Mesenchymal stem cell (in vitro differentiated cells and primary cell): ENCODE measurements at regions not wholly inside any gene's neighbourhood (a gene's known extent, or its start where the extent isn't known, plus 50 kb on each side); places are given as distances from the start of the nearest gene placed in this dataset.
A peak's percentile ranks its signal among the peaks of the same experiment; 100 is the strongest.

Source experiments
- DNase-seq: peaks from one replicate; pipeline ENCODE4 v3.0.0-alpha.2; 2013
- H2AFZ ChIP-seq: one replicate; pipeline ENCODE4 v1.6.1; 2013; ENCODE audit warnings: low read depth, mild to moderate bottlenecking, control low read depth, inconsistent platforms, low read length, moderate library complexity
- H2AK5ac ChIP-seq: 2 replicates; pipeline ENCODE4 v1.6.1; 2013; ENCODE audit warnings: low read length, moderate library complexity, mild to moderate bottlenecking, inconsistent platforms; ENCODE audit not compliant: severe bottlenecking
- H2BK120ac ChIP-seq: one replicate; pipeline ENCODE4 v1.6.1; 2013; ENCODE audit warnings: low read depth, mild to moderate bottlenecking, inconsistent platforms, low read length, moderate library complexity
- H2BK12ac ChIP-seq, 2 experiments: one replicate each; pipeline ENCODE4 v1.6.1; 2013; ENCODE audit warnings: inconsistent platforms in 2 of 2, low read length in 2 of 2, mild to moderate bottlenecking in 2 of 2, moderate library complexity in 2 of 2, control low read depth in 1 of 2
- H2BK15ac ChIP-seq: one replicate; pipeline ENCODE4 v1.6.1; 2013; ENCODE audit warnings: mild to moderate bottlenecking, low read depth, inconsistent platforms; ENCODE audit not compliant: poor library complexity, severe bottlenecking
- H2BK5ac ChIP-seq: 2 replicates; pipeline ENCODE4 v1.6.1; 2013; ENCODE audit warnings: low read depth, mild to moderate bottlenecking, low read length, control low read depth, inconsistent platforms; ENCODE audit not compliant: poor library complexity, severe bottlenecking
- H3K14ac ChIP-seq, 2 experiments: one replicate each; pipeline ENCODE4 v1.6.1; 2013; ENCODE audit warnings: inconsistent platforms in 2 of 2, low read length in 2 of 2, control low read depth in 1 of 2, mild to moderate bottlenecking in 1 of 2, moderate library complexity in 1 of 2
- H3K18ac ChIP-seq, 2 experiments: one replicate each; pipeline ENCODE4 v1.6.1; 2013; ENCODE audit warnings: inconsistent platforms in 2 of 2, low read length in 2 of 2, control low read depth in 1 of 2, low read depth in 1 of 2, mild to moderate bottlenecking in 1 of 2
- H3K23ac ChIP-seq, 2 experiments: one replicate each; pipeline ENCODE4 v1.6.1; 2013; ENCODE audit warnings: inconsistent platforms in 2 of 2, low read length in 2 of 2, mild to moderate bottlenecking in 2 of 2, moderate library complexity in 2 of 2, control low read depth in 1 of 2
- H3K27ac ChIP-seq: 2 replicates; pipeline ENCODE4 v1.5.1; 2013; ENCODE audit warnings: mild to moderate bottlenecking, moderate library complexity, low read length, control low read depth, inconsistent platforms; ENCODE audit not compliant: poor library complexity, severe bottlenecking
- H3K27me3 ChIP-seq, 2 experiments: 2 replicates each; pipeline versions ENCODE4 v1.6.1 to v1.7.0; 2013; ENCODE audit warnings: low read length in 2 of 2, mild to moderate bottlenecking in 2 of 2, moderate library complexity in 2 of 2, control low read depth in 1 of 2, inconsistent platforms in 1 of 2; ENCODE audit not compliant: control insufficient read depth in 1 of 2, insufficient read depth in 1 of 2
- H3K36me3 ChIP-seq, 2 experiments: 2 replicates each; pipeline versions ENCODE4 v1.6.1 to v1.7.0; 2013; ENCODE audit warnings: low read length in 2 of 2, control low read depth in 1 of 2, inconsistent platforms in 1 of 2, low read depth in 1 of 2, mild to moderate bottlenecking in 1 of 2; ENCODE audit not compliant: insufficient read depth in 2 of 2, control insufficient read depth in 1 of 2
- H3K4ac ChIP-seq, 2 experiments: one replicate each; pipeline ENCODE4 v1.6.1; 2013; ENCODE audit warnings: inconsistent platforms in 2 of 2, low read length in 2 of 2, mild to moderate bottlenecking in 2 of 2, moderate library complexity in 2 of 2, control low read depth in 1 of 2, low read depth in 1 of 2
- H3K4me1 ChIP-seq: 2 replicates; pipeline ENCODE4 v1.6.1; 2013; ENCODE audit warnings: low read depth, low read length, control low read depth; ENCODE audit not compliant: control insufficient read depth, insufficient read depth
- H3K4me2 ChIP-seq: 2 replicates; pipeline ENCODE4 v1.6.1; 2013; ENCODE audit warnings: low read length, mild to moderate bottlenecking, inconsistent platforms; ENCODE audit not compliant: poor library complexity, severe bottlenecking
- H3K4me3 ChIP-seq, 2 experiments: 2 replicates each; pipeline versions ENCODE4 v1.5.1 to v1.7.0; 2013; ENCODE audit warnings: low read length in 2 of 2, mild to moderate bottlenecking in 2 of 2, control low read depth in 1 of 2, low read depth in 1 of 2; ENCODE audit not compliant: insufficient read depth in 1 of 2
- H3K79me1 ChIP-seq: replicated peaks from 2 replicates; pipeline ENCODE4 v1.6.1; 2013; ENCODE audit warnings: mild to moderate bottlenecking, control low read depth, low read length, inconsistent platforms; ENCODE audit not compliant: poor library complexity, severe bottlenecking
- H3K9ac ChIP-seq: 2 replicates; pipeline ENCODE4 v1.7.0; 2013; ENCODE audit warnings: mild to moderate bottlenecking, low read length, moderate library complexity
- H3K9me3 ChIP-seq: 2 replicates; pipeline ENCODE4 v1.7.0; 2013; ENCODE audit warnings: mild to moderate bottlenecking, low read length; ENCODE audit not compliant: control insufficient read depth
- H4K8ac ChIP-seq: one replicate; pipeline ENCODE4 v1.6.1; 2013; ENCODE audit warnings: inconsistent platforms, mild to moderate bottlenecking, low read length, moderate library complexity
- H4K91ac ChIP-seq: one replicate; pipeline ENCODE4 v1.6.1; 2013; ENCODE audit warnings: mild to moderate bottlenecking, low read length, inconsistent platforms
- WGBS: methylation state at CpG from one replicate; pipeline ENCODE4 v1.1.7; 2013; ENCODE audit warnings: mixed read lengths; 5-methylcytosine and 5-hydroxymethylcytosine counted together

- H3K4me2 ChIP-seq = no peak overlapping the region
- H4K8ac ChIP-seq = peak overlapping the region; percentile 83
- H3K9ac ChIP-seq = no peak overlapping the region
- no peaks in the 10 kb centered on the region for H3K9me3 ChIP-seq
- WGBS = 57% methylated on average over 26 of the region's 26 CpGs
- peaks cover 0 to 4% of the 10 kb centered on the region in 2 experiments for H3K36me3 ChIP-seq
- H2BK120ac ChIP-seq = no peak overlapping the region
- H3K27me3 ChIP-seq = no peaks in the 10 kb centered on the region
- peak overlapping the region; percentile 24 to 51 for H2BK12ac ChIP-seq
- no peak overlapping the region for H2BK15ac ChIP-seq
- no peak overlapping the region for H3K23ac ChIP-seq
- peak overlapping the region; percentile 7 to 26 for H3K18ac ChIP-seq
- no peak overlapping the region for H2AK5ac ChIP-seq
- H3K4me3 ChIP-seq = no peak overlapping the region
- H4K91ac ChIP-seq = peak overlapping the region; percentile 93
- peak; percentile 39 for DNase-seq
- peaks cover 29% of the 10 kb centered on the region for H3K79me1 ChIP-seq
- no peak overlapping the region for H3K14ac ChIP-seq
- H3K4me1 ChIP-seq = peaks cover 46% of the 10 kb centered on the region
- H3K4ac ChIP-seq = peak overlapping the region; percentile 2 to 35
- no peak overlapping the region for H3K27ac ChIP-seq
- H2AFZ ChIP-seq = no peak overlapping the region
- H2BK5ac ChIP-seq = no peak overlapping the region
Observed at GRCh38 chr16:85302848-85303353, 190.6 kb upstream of the CIBAR2 start.

- DNase-seq = peak; percentile 60
- Histone ChIP-seq H2BK120ac (no peak overlapping the region), H3K18ac (peak overlapping the region; percentile 40 to 75), H3K4me2 (no peak overlapping the region), H2BK15ac (no peak overlapping the region), H3K36me3 (peaks cover 0 to 4% of the 10 kb centered on the region in 2 experiments), H3K27ac (no peak overlapping the region), H3K4ac (peak overlapping the region; percentile 2 to 24), H4K8ac (peak overlapping the region; percentile 90), H3K9ac (no peak overlapping the region), H3K79me1 (peaks cover 30% of the 10 kb centered on the region), H3K4me1 (peaks cover 46% of the 10 kb centered on the region), H2AFZ (no peak overlapping the region), H2AK5ac (no peak overlapping the region), H2BK5ac (no peak overlapping the region), H2BK12ac (peak overlapping the region; percentile 12 to 88), H3K4me3 (no peak overlapping the region), H3K23ac (no peak overlapping the region), H3K9me3 (no peaks in the 10 kb centered on the region), H3K27me3 (no peaks in the 10 kb centered on the region), H3K14ac (no peak overlapping the region), H4K91ac (peak overlapping the region; percentile 93)
- 54% methylated on average over 34 of the region's 36 CpGs for WGBS
Observed at GRCh38 chr16:85303354-85303883, 191.1 kb upstream of the CIBAR2 start.

GRCh38 chr16:85304337-85304736 lies 192.1 kb upstream of the CIBAR2 start:
- H3K4me1 ChIP-seq = peaks cover 47% of the 10 kb centered on the region
- H3K14ac ChIP-seq = no peak overlapping the region
- no peak overlapping the region for H3K23ac ChIP-seq
- no peak overlapping the region for H3K27ac ChIP-seq
- no peak overlapping the region for H2BK5ac ChIP-seq
- DNase-seq = no peak
- no peak overlapping the region for H3K9ac ChIP-seq
- 92% methylated on average over 9 of the region's 9 CpGs for WGBS
- H2AK5ac ChIP-seq = no peak overlapping the region
- H2BK15ac ChIP-seq = peak overlapping the region; percentile 83
- no peaks in the 10 kb centered on the region for H3K27me3 ChIP-seq
- H2BK120ac ChIP-seq = peak overlapping the region; percentile 4
- no peaks in the 10 kb centered on the region for H3K36me3 ChIP-seq
- H3K4ac ChIP-seq = peak overlapping the region in 1 of 2 experiments; percentile 24
- H3K9me3 ChIP-seq = no peaks in the 10 kb centered on the region
- H2BK12ac ChIP-seq = peak overlapping the region; percentile 30 to 81
- peaks cover 26% of the 10 kb centered on the region for H3K79me1 ChIP-seq
- H2AFZ ChIP-seq = no peak overlapping the region
- H3K18ac ChIP-seq = no peak overlapping the region
- no peak overlapping the region for H4K8ac ChIP-seq
- peak overlapping the region; percentile 83 for H4K91ac ChIP-seq
- H3K4me3 ChIP-seq = no peak overlapping the region
- no peak overlapping the region for H3K4me2 ChIP-seq

- Histone ChIP-seq H2BK12ac (peak overlapping the region; percentile 75), H3K27ac (no peak overlapping the region), H2BK15ac (no peak overlapping the region), H2BK5ac (no peak overlapping the region), H4K8ac (peak overlapping the region; percentile 92), H3K36me3 (peaks cover 0 to 4% of the 10 kb centered on the region in 2 experiments), H3K79me1 (peaks cover 24% of the 10 kb centered on the region), H3K4me3 (no peak overlapping the region), H2AK5ac (no peak overlapping the region), H3K4ac (peak overlapping the region; percentile 58 to 81), H3K4me2 (no peak overlapping the region), H3K14ac (peak overlapping the region in 1 of 2 experiments; percentile 61), H4K91ac (peak overlapping the region; percentile 77), H3K27me3 (no peaks in the 10 kb centered on the region), H3K9me3 (no peaks in the 10 kb centered on the region), H3K18ac (peak overlapping the region; percentile 79 to 93), H3K9ac (peak overlapping the region; percentile 17), H2AFZ (no peak overlapping the region), H3K23ac (no peak overlapping the region), H2BK120ac (no peak overlapping the region), H3K4me1 (peaks cover 55% of the 10 kb centered on the region)
- DNase-seq = peak; percentile 97
- WGBS = 33% methylated on average over 12 of the region's 12 CpGs
Observed at GRCh38 chr16:85306071-85306792, 194.0 kb upstream of the CIBAR2 start.
